Femur (tissue), 1 donor: ENCODE measurements at regions not wholly inside any gene's neighbourhood (a gene's known extent, or its start where the extent isn't known, plus 50 kb on each side); places are given as distances from the start of the nearest gene placed in this dataset.
A peak's percentile ranks its signal among the peaks of the same experiment; 100 is the strongest.
"Not testable (repeated sequence)": the region's sequence is repeated elsewhere in the genome, so short reads cannot be mapped to it uniquely, and the experiment has no call there.

Experiments used
- DNase-seq: peaks from one replicate; pipeline ENCODE4 v3.0.0-alpha.2; 2017

GRCh38 chr10:14423111-14423744 is 92.5 kb upstream of the FRMD4A start:
- DNase-seq = no peak

- no peak for DNase-seq
Measured at GRCh38 chr10:14422431-14422830, 91.7 kb upstream of the FRMD4A start.

GRCh38 chr10:14421941-14422340 is 91.2 kb upstream of the FRMD4A start:
- DNase-seq = no peak

- DNase-seq = not testable (repeated sequence)
Measured at GRCh38 chr10:14417336-14417735, 86.6 kb upstream of the FRMD4A start.

- no peak for DNase-seq
Measured at GRCh38 chr10:14416308-14416700, 85.6 kb upstream of the FRMD4A start.

- no peak for DNase-seq
Measured at GRCh38 chr10:14415676-14416307, 85.1 kb upstream of the FRMD4A start.

- no peak for DNase-seq
Measured at GRCh38 chr10:14414901-14415300, 84.2 kb upstream of the FRMD4A start.

- DNase-seq = no peak
Measured at GRCh38 chr10:14413523-14413922, 82.8 kb upstream of the FRMD4A start.

- DNase-seq = no peak
Measured at GRCh38 chr10:14412624-14413023, 81.9 kb upstream of the FRMD4A start.

GRCh38 chr10:14409856-14410458 is 79.2 kb upstream of the FRMD4A start:
- DNase-seq = no peak

GRCh38 chr10:14409247-14409646 is 78.5 kb upstream of the FRMD4A start:
- DNase-seq = no peak

- no peak for DNase-seq
Measured at GRCh38 chr10:14408139-14408538, 77.4 kb upstream of the FRMD4A start.

- no peak for DNase-seq
Measured at GRCh38 chr10:14407567-14407966, 76.8 kb upstream of the FRMD4A start.

- no peak for DNase-seq
Measured at GRCh38 chr10:14405076-14406065, 74.6 kb upstream of the FRMD4A start.

GRCh38 chr10:14403881-14404623 is 73.3 kb upstream of the FRMD4A start:
- no peak for DNase-seq

- DNase-seq = no peak
Measured at GRCh38 chr10:14403359-14403758, 72.6 kb upstream of the FRMD4A start.

GRCh38 chr10:14399641-14400040 is 68.9 kb upstream of the FRMD4A start:
- no peak for DNase-seq

- DNase-seq = peak; percentile 85
Measured at GRCh38 chr10:14397066-14397465, 66.3 kb upstream of the FRMD4A start.

- no peak for DNase-seq
Measured at GRCh38 chr10:14396411-14397048, 65.8 kb upstream of the FRMD4A start.

- DNase-seq = no peak
Measured at GRCh38 chr10:14394179-14394578, 63.5 kb upstream of the FRMD4A start.

- no peak for DNase-seq
Measured at GRCh38 chr10:14391342-14391741, 60.6 kb upstream of the FRMD4A start.
